Tibial artery (tissue), 4 donors: ENCODE measurements at regions not wholly inside any gene's neighbourhood (a gene's known extent, or its start where the extent isn't known, plus 50 kb on each side); places are given as distances from the start of the nearest gene placed in this dataset.

Experiments used
- DNase-seq, 2 donors: peaks; one replicate each; pipeline ENCODE4 v3.0.0-alpha.2; 2019
- H3K27ac ChIP-seq, 2 donors: fragments of 200-600 bp; sonication (generic) in 1 of 2; 1 replicate in 1 of 2; 2 replicates in 1 of 2; pipeline ENCODE4 v1.5.1; 2018 to 2019; ENCODE audit warnings: mild to moderate bottlenecking in 1 of 2
- H3K27me3 ChIP-seq, 2 donors: fragments of 200-600 bp; sonication (generic) in 1 of 2; one replicate each; pipeline versions ENCODE4 v1.5.1 to v1.6.0; 2016 to 2019
- H3K36me3 ChIP-seq, 3 donors: fragments of 200-600 bp; sonication (generic) in 2 of 3; one replicate each; pipeline ENCODE4 v1.5.1; 2016 to 2019; ENCODE audit warnings: mild to moderate bottlenecking in 2 of 3
- H3K4me1 ChIP-seq, 4 donors: fragments of 200-600 bp; sonication (generic) in 2 of 4; 1 replicate in 3 of 4; 2 replicates in 1 of 4; pipeline ENCODE4 v1.5.1; 2016 to 2019
- H3K4me3 ChIP-seq, 2 donors: fragments of 200-600 bp; sonication (generic) in 1 of 2; 1 replicate in 1 of 2; 2 replicates in 1 of 2; pipeline ENCODE4 v1.5.1; 2018 to 2019; ENCODE audit warnings: mild to moderate bottlenecking in 2 of 2
- H3K9me3 ChIP-seq, 3 donors: fragments of 200-600 bp; sonication (generic) in 1 of 3; one replicate each; pipeline ENCODE4 v1.5.1; 2016 to 2019
- CTCF ChIP-seq, 2 experiments: fragments of 200-600 bp in 1 of 2; fragments of 450-650 bp in 1 of 2; IDR thresholded peaks; one replicate each; pipeline ENCODE4 v1.5.1; 2017 to 2019; ENCODE audit warnings: antibody characterized with exemption in 2 of 2, mild to moderate bottlenecking in 1 of 2, moderate library complexity in 1 of 2
- intact Hi-C: fragments of 100-400 bp; cut with DNase I; formaldehyde crosslinking; loops from one replicate; pipeline ENCODE4 v1.15.0; 2023; ENCODE audit warnings: low total_unique reads

GRCh38 chr6:163774485-163774884, 360.0 kb downstream of the QKI start:
- H3K36me3 ChIP-seq: no peaks in the 10 kb centered on the region
- TF ChIP-seq CTCF (IDR thresholded peaks at IDR 0.05): no peak
- no peak for DNase-seq
- H3K27ac ChIP-seq: no peak overlapping the region
- no peaks in the 10 kb centered on the region for H3K4me1 ChIP-seq
- no peak overlapping the region for H3K4me3 ChIP-seq
- intact Hi-C loops: no loop called here
- no peaks in the 10 kb centered on the region for H3K27me3 ChIP-seq
- no peaks in the 10 kb centered on the region for H3K9me3 ChIP-seq

- Histone ChIP-seq H3K27me3 (no peaks in the 10 kb centered on the region), H3K9me3 (no peaks in the 10 kb centered on the region), H3K4me1 (no peaks in the 10 kb centered on the region), H3K36me3 (no peaks in the 10 kb centered on the region), H3K4me3 (no peak overlapping the region), H3K27ac (no peak overlapping the region)
- TF ChIP-seq CTCF (IDR thresholded peaks at IDR 0.05): no peak
- no peak for DNase-seq
- intact Hi-C loops: no loop called here
These were observed 359.1 kb downstream of the QKI start for GRCh38 chr6:163773646-163774045.

GRCh38 chr6:163772701-163773100, 358.2 kb downstream of the QKI start:
- Histone ChIP-seq H3K9me3 (no peaks in the 10 kb centered on the region), H3K4me3 (no peak overlapping the region), H3K27ac (no peak overlapping the region), H3K4me1 (no peaks in the 10 kb centered on the region), H3K27me3 (no peaks in the 10 kb centered on the region), H3K36me3 (no peaks in the 10 kb centered on the region)
- intact Hi-C loops: no loop called here
- no peak for DNase-seq
- TF ChIP-seq CTCF (IDR thresholded peaks at IDR 0.05): no peak

GRCh38 chr6:163771180-163771579, 356.7 kb downstream of the QKI start:
- H3K36me3 ChIP-seq: no peaks in the 10 kb centered on the region
- H3K4me3 ChIP-seq: no peak overlapping the region
- no peak for DNase-seq
- no peaks in the 10 kb centered on the region for H3K27me3 ChIP-seq
- no peak for TF ChIP-seq CTCF (IDR thresholded peaks at IDR 0.05)
- H3K4me1 ChIP-seq: no peaks in the 10 kb centered on the region
- intact Hi-C loops: no loop called here
- no peaks in the 10 kb centered on the region for H3K9me3 ChIP-seq
- H3K27ac ChIP-seq: no peak overlapping the region

GRCh38 chr6:163768905-163769304, 354.4 kb downstream of the QKI start:
- Histone ChIP-seq H3K36me3 (no peaks in the 10 kb centered on the region), H3K27me3 (no peaks in the 10 kb centered on the region), H3K4me3 (no peak overlapping the region), H3K9me3 (no peaks in the 10 kb centered on the region), H3K27ac (no peak overlapping the region), H3K4me1 (no peaks in the 10 kb centered on the region)
- intact Hi-C loops: no loop called here
- TF ChIP-seq CTCF (IDR thresholded peaks at IDR 0.05): no peak
- DNase-seq: no peak

- intact Hi-C loops: no loop called here
- Histone ChIP-seq H3K27ac (no peak overlapping the region), H3K36me3 (no peaks in the 10 kb centered on the region), H3K27me3 (no peaks in the 10 kb centered on the region), H3K4me3 (no peak overlapping the region), H3K9me3 (no peaks in the 10 kb centered on the region), H3K4me1 (no peaks in the 10 kb centered on the region)
- no peak for TF ChIP-seq CTCF (IDR thresholded peaks at IDR 0.05)
- DNase-seq: no peak
These were observed 352.4 kb downstream of the QKI start for GRCh38 chr6:163766936-163767335.
